ENCODE measurements at regions not wholly inside any gene's neighbourhood (a gene's known extent, or its start where the extent isn't known, plus 50 kb on each side); places are given as distances from the start of the nearest gene placed in this dataset.

- Histone ChIP-seq H3K27ac (no peak overlapping the region), H3K4me1 (no peaks in the 10 kb centered on the region), H3K9me3 (no peaks in the 10 kb centered on the region), H3K4me3 (no peak overlapping the region), H3K27me3 (peaks cover 0 to 5% (median 0%) of the 10 kb centered on the region in 7 donors), H3K36me3 (no peaks in the 10 kb centered on the region)
- TF ChIP-seq CTCF (IDR thresholded peaks at IDR 0.05): no peak
- WGBS, 2 donors: 33 to 51% methylated on average over 2 of the region's 2 CpGs
- no peak for DNase-seq
- ATAC-seq: no peak
- intact Hi-C loops (cut with DNase I): no loop called here
Measured at GRCh38 chr16:13322336-13322735, 420.9 kb downstream of the SHISA9 start.

GRCh38 chr16:13324851-13325250 is 423.5 kb downstream of the SHISA9 start:
- no peak overlapping the region for H3K27ac ChIP-seq
- no peaks in the 10 kb centered on the region for H3K9me3 ChIP-seq
- intact Hi-C loops (cut with DNase I): no loop called here
- no peak overlapping the region for H3K4me3 ChIP-seq
- DNase-seq: no peak
- 46 to 47% methylated on average over 2 of the region's 2 CpGs for WGBS, 2 donors
- TF ChIP-seq CTCF (IDR thresholded peaks at IDR 0.05): no peak
- H3K27me3 ChIP-seq: peaks cover 0 to 2% (median 0%) of the 10 kb centered on the region in 7 donors
- no peaks in the 10 kb centered on the region for H3K36me3 ChIP-seq
- no peaks in the 10 kb centered on the region for H3K4me1 ChIP-seq
- ATAC-seq: no peak

GRCh38 chr16:13325396-13325795 is 424.0 kb downstream of the SHISA9 start:
- no peak for TF ChIP-seq CTCF (IDR thresholded peaks at IDR 0.05)
- Histone ChIP-seq H3K27ac (no peak overlapping the region), H3K36me3 (no peaks in the 10 kb centered on the region), H3K4me3 (no peak overlapping the region), H3K4me1 (no peaks in the 10 kb centered on the region), H3K27me3 (peaks cover 0 to 2% (median 0%) of the 10 kb centered on the region in 7 donors), H3K9me3 (no peaks in the 10 kb centered on the region)
- 55 to 59% methylated on average over 5 of the region's 5 CpGs for WGBS, 2 donors
- DNase-seq (no peak), ATAC-seq (no peak)
- intact Hi-C loops (cut with DNase I): no loop called here

DNA sequence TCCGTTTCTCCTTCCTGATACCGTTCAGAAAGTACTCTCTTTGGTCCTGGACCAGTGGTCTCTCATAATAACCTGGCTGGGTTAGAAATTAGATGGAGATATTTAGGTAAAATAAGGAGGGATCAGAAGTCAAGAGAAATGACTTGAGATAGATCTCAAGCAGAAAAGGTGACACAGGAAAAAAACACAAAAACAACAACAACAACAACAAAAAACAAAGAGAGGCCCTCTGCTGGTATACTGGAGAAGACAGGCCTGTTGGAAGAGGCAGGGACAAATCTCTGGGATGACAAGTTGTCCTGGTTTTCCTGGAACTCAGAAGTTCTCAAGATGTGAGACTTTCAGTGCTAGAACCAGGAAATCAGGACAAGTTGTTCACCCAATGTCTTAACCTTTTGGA is 430.5 kb downstream of the SHISA9 start:
- no peak overlapping the region for H3K4me3 ChIP-seq
- peaks cover 0 to 12% (median 0%) of the 10 kb centered on the region in 7 donors for H3K27me3 ChIP-seq
- intact Hi-C loops (cut with DNase I): no loop called here
- no peak overlapping the region for H3K27ac ChIP-seq
- no peaks in the 10 kb centered on the region for H3K36me3 ChIP-seq
- DNase-seq (no peak), ATAC-seq (no peak)
- H3K4me1 ChIP-seq: no peaks in the 10 kb centered on the region
- no peaks in the 10 kb centered on the region for H3K9me3 ChIP-seq
- TF ChIP-seq CTCF (IDR thresholded peaks at IDR 0.05): no peak
- WGBS, 2 donors: 87 to 88% methylated on average over 2 of the region's 2 CpGs

Measured in heart right ventricle (tissue), 16 donors.